KMS-11 (cell line): ENCODE measurements at regions not wholly inside any gene's neighbourhood (a gene's known extent, or its start where the extent isn't known, plus 50 kb on each side); places are given as distances from the start of the nearest gene placed in this dataset.

ENCODE experiments used
- H2AFZ ChIP-seq: fragments of 200-600 bp; sonication (generic); 2 replicates; pipeline ENCODE4 v1.6.1; 2016; ENCODE audit warnings: antibody characterized with exemption, mixed run types, low read depth
- H3K27ac ChIP-seq: fragments of 200-600 bp; sonication (generic); 2 replicates; pipeline ENCODE4 v1.6.1; 2016; ENCODE audit warnings: mild to moderate bottlenecking, mixed run types
- H3K27me3 ChIP-seq: fragments of 200-600 bp; sonication (generic); 2 replicates; pipeline ENCODE4 v1.6.1; 2017; ENCODE audit warnings: mild to moderate bottlenecking, low read depth, mixed run types, moderate library complexity; ENCODE audit not compliant: insufficient read depth
- H3K36me3 ChIP-seq: fragments of 200-600 bp; sonication (generic); 2 replicates; pipeline ENCODE4 v1.6.1; 2017; ENCODE audit warnings: mild to moderate bottlenecking, mixed run types; ENCODE audit not compliant: insufficient read depth
- H3K4me1 ChIP-seq: fragments of 200-600 bp; sonication (generic); 2 replicates; pipeline ENCODE4 v1.6.1; 2016; ENCODE audit warnings: mild to moderate bottlenecking, low read depth, mixed run types; ENCODE audit not compliant: poor library complexity, severe bottlenecking
- H3K4me2 ChIP-seq: fragments of 200-600 bp; sonication (generic); 2 replicates; pipeline ENCODE4 v1.7.0; 2016; ENCODE audit warnings: mild to moderate bottlenecking, mixed run types
- H3K4me3 ChIP-seq: fragments of 200-600 bp; sonication (generic); IDR thresholded peaks from 2 replicates; pipeline ENCODE4 v1.6.1; 2017; ENCODE audit warnings: low read depth, low read length, mixed read lengths; ENCODE audit not compliant: insufficient read depth
- H3K79me2 ChIP-seq: fragments of 200-600 bp; sonication (generic); 2 replicates; pipeline ENCODE4 v1.6.1; 2016; ENCODE audit warnings: low read depth, mixed run types; ENCODE audit not compliant: insufficient read depth
- H3K9ac ChIP-seq: fragments of 200-600 bp; sonication (generic); 2 replicates; pipeline ENCODE4 v1.6.1; 2016; ENCODE audit warnings: mild to moderate bottlenecking, mixed run types
- H4K20me1 ChIP-seq: fragments of 200-600 bp; sonication (generic); 2 replicates; pipeline ENCODE4 v1.6.1; 2016; ENCODE audit warnings: mild to moderate bottlenecking, mixed run types; ENCODE audit not compliant: insufficient read depth
- CTCF ChIP-seq: fragments of 200-600 bp; sonication (generic); conservative IDR thresholded peaks from 2 replicates; pipeline ENCODE4 v1.6.1; 2017; ENCODE audit warnings: low read depth, mild to moderate bottlenecking, antibody characterized with exemption, low read length, moderate library complexity, mixed read lengths

GRCh38 chr15:70237626-70238025 lies 139.9 kb upstream of the TLE3 start:
- Histone ChIP-seq H3K27ac (no peak overlapping the region), H3K4me1 (no peaks in the 10 kb centered on the region), H3K27me3 (no peaks in the 10 kb centered on the region), H3K9ac (no peak overlapping the region), H2AFZ (no peak overlapping the region), H3K4me3 (no peak overlapping the region), H4K20me1 (no peaks in the 10 kb centered on the region), H3K4me2 (no peak overlapping the region), H3K79me2 (no peaks in the 10 kb centered on the region), H3K36me3 (no peaks in the 10 kb centered on the region)
- TF ChIP-seq CTCF, result no peak

DNA sequence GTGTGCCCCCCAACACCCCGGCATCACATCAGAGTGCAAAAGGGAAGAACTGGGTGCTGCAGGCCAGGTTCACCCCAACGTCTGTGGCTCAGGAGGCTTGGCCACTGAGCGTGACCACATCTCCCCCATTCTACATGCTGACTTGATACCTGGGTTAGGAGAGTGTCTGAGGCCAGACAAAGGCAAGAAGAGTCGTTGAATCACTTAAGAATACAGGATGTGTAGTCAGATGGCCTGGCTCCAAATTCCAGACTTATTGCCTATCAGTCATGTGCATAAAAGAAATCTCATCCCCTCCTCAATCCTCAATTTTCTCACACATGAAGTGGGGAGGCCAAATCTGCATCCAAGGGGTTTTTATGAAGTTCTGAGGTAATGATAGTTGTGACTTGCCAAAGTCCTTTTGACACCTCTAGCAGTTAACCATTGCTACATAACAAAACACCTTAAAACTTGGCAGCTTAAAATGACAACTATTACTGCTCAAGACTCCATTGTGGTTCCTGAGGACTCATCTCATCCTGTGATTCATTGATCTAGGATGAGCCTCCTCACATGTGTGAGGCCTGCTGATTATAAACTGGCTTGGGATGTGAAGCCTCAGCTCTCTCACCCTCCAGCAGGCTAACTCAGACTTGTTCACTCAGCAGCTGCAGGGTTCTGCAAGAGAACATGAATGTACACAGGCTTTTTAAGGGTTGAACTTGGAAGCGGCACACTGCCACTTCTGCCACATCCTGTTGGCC lies 138.8 kb upstream of the TLE3 start:
- Histone ChIP-seq H3K4me2 (no peak overlapping the region), H3K9ac (no peak overlapping the region), H2AFZ (no peak overlapping the region), H3K27me3 (no peaks in the 10 kb centered on the region), H3K27ac (no peak overlapping the region), H3K4me1 (no peaks in the 10 kb centered on the region), H3K36me3 (no peaks in the 10 kb centered on the region), H3K4me3 (no peak overlapping the region), H3K79me2 (no peaks in the 10 kb centered on the region), H4K20me1 (no peaks in the 10 kb centered on the region)
- no peak for TF ChIP-seq CTCF

- no peaks in the 10 kb centered on the region for H3K36me3 ChIP-seq
- H3K9ac ChIP-seq, result no peak overlapping the region
- no peaks in the 10 kb centered on the region for H3K79me2 ChIP-seq
- no peak for TF ChIP-seq CTCF
- H3K27me3 ChIP-seq, result no peaks in the 10 kb centered on the region
- no peaks in the 10 kb centered on the region for H4K20me1 ChIP-seq
- H3K27ac ChIP-seq, result no peak overlapping the region
- H3K4me1 ChIP-seq, result no peaks in the 10 kb centered on the region
- H2AFZ ChIP-seq, result no peak overlapping the region
- H3K4me3 ChIP-seq, result no peak overlapping the region
- H3K4me2 ChIP-seq, result no peak overlapping the region
These were observed 137.6 kb upstream of the TLE3 start for GRCh38 chr15:70235347-70235746.

DNA sequence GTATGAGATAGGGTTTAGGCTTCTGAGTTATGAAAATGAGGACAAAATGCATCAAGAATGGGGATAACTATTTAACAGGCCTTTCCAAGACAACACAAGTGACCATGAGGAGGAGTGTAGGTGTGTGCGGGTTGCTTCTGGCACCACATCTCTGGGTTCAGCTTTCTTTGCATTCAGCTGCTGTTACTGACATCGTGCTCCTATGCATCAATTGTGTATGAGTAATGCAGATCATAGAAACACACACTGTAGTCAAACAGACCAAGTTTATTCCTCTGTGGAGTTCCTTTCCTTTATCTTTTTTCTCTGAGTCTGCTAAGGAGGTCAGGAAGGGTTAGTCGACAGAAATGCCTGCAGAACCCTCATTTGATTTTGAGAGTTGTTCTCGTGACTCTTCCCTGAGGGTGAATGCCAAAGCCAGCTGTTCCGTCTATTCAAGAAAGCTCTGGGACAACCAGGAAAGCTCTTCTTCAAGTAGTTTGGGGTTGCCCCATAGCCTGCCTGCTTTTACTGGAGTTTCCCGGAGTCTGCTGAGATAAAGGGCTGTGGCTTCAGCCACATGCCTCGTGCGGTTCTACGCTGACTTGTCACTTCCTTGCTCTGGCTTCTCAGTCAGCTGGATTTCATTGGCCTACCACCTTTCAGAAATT lies 136.7 kb upstream of the TLE3 start:
- no peaks in the 10 kb centered on the region for H3K79me2 ChIP-seq
- H3K4me1 ChIP-seq, result no peaks in the 10 kb centered on the region
- no peak overlapping the region for H2AFZ ChIP-seq
- no peak for TF ChIP-seq CTCF
- no peaks in the 10 kb centered on the region for H3K27me3 ChIP-seq
- no peaks in the 10 kb centered on the region for H3K36me3 ChIP-seq
- H4K20me1 ChIP-seq, result no peaks in the 10 kb centered on the region
- H3K4me2 ChIP-seq, result no peak overlapping the region
- no peak overlapping the region for H3K4me3 ChIP-seq
- H3K9ac ChIP-seq, result no peak overlapping the region
- H3K27ac ChIP-seq, result no peak overlapping the region
